Lower leg skin (tissue), 3 donors: ENCODE measurements at regions not wholly inside any gene's neighbourhood (a gene's known extent, or its start where the extent isn't known, plus 50 kb on each side); places are given as distances from the start of the nearest gene placed in this dataset.

Experiments
- CTCF ChIP-seq, 3 donors: fragments of 450-650 bp; IDR thresholded peaks; one replicate each; pipeline ENCODE4 v1.5.1; 2016; ENCODE audit warnings: antibody characterized with exemption in 3 of 3, mild to moderate bottlenecking in 3 of 3, moderate library complexity in 2 of 3
- POLR2A ChIP-seq, 2 donors: fragments of 450-650 bp; IDR thresholded peaks; one replicate each; pipeline ENCODE4 v1.6.1; 2016 to 2017; ENCODE audit warnings: antibody characterized with exemption in 2 of 2, mild to moderate bottlenecking in 1 of 2, moderate library complexity in 1 of 2

- TF ChIP-seq CTCF (IDR thresholded peaks at IDR 0.05): no peak
- no peak for TF ChIP-seq POLR2A (IDR thresholded peaks at IDR 0.05)
These were observed 74.4 kb upstream of the TMPRSS2 start for GRCh38 chr21:41582298-41582840.
